Astrocyte of the cerebellum (primary cell): ENCODE measurements at regions not wholly inside any gene's neighbourhood (a gene's known extent, or its start where the extent isn't known, plus 50 kb on each side); places are given as distances from the start of the nearest gene placed in this dataset.

Experiments
- DNase-seq: peaks from one replicate; pipeline ENCODE4 v3.0.0-alpha.2; 2011; ENCODE audit warnings: low read depth
- H3K4me3 ChIP-seq: 2 replicates; pipeline ENCODE4 v1.5.1; 2011; ENCODE audit warnings: mild to moderate bottlenecking, low read depth, low read length, moderate library complexity
- in situ Hi-C: cut with HindIII; loops from 2 replicates; pipeline ENCODE4 v1.10.0; 2017; ENCODE audit warnings: low sequenced_read_pairs
- TF ChIP-seq, protein P1 (sequence below): IDR thresholded peaks from 2 replicates; pipeline ENCODE4 v1.5.1; 2012; ENCODE audit warnings: low read length, low read depth, moderate library complexity, mild to moderate bottlenecking; ENCODE audit errors: missing control alignments

DNA sequence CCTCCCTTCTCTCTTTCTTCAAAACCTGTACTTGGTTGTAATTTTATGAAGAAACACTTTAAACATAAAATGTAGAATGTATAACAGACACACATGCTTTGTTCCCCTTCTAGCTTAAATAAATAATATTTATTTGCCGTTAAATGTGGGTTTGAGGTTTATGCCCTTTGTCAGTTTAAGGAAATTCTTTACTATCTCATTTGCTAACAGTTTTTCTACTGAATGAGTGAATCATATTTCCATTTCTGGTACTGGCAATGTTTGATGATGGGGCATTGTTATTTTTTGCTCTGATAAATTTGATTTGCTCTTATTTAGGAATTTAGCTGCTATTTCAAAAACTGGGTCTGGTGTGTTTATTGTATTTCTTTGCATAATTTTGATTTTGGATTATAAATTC is 555.6 kb downstream of the CCDC85A start:
- no peak overlapping the region for H3K4me3 ChIP-seq
- TF ChIP-seq, protein P1, sequence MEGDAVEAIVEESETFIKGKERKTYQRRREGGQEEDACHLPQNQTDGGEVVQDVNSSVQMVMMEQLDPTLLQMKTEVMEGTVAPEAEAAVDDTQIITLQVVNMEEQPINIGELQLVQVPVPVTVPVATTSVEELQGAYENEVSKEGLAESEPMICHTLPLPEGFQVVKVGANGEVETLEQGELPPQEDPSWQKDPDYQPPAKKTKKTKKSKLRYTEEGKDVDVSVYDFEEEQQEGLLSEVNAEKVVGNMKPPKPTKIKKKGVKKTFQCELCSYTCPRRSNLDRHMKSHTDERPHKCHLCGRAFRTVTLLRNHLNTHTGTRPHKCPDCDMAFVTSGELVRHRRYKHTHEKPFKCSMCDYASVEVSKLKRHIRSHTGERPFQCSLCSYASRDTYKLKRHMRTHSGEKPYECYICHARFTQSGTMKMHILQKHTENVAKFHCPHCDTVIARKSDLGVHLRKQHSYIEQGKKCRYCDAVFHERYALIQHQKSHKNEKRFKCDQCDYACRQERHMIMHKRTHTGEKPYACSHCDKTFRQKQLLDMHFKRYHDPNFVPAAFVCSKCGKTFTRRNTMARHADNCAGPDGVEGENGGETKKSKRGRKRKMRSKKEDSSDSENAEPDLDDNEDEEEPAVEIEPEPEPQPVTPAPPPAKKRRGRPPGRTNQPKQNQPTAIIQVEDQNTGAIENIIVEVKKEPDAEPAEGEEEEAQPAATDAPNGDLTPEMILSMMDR, result no peak
- in situ Hi-C loops, result no loop called here
- no peak for DNase-seq

DNA sequence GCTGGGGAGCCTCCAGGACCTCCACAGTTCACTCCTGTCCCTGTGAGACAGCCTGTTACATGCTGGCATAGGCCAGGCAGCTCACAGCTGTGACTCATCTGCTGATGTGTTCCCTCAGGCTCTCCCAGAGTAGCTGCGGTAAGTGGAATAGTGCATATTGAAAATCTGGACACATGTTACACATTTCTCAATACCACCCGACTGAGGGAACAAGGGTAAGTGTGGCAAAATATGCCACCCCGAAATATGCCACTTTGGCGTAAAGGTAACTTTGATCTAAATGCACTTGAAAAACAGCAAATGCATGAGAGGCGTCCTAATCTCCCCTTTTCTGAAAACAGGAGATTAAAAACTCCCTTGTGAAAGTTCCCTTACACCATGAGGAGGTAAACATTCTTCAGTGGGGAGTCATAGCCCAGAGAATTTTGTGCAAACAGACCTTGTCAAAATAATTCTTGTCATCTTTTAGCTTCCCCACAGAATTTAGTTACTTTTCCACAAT is 557.9 kb downstream of the CCDC85A start:
- TF ChIP-seq, protein P1, result no peak
- peak; percentile 86 for DNase-seq
- no peak overlapping the region for H3K4me3 ChIP-seq
- in situ Hi-C loops, result no loop called here

DNA sequence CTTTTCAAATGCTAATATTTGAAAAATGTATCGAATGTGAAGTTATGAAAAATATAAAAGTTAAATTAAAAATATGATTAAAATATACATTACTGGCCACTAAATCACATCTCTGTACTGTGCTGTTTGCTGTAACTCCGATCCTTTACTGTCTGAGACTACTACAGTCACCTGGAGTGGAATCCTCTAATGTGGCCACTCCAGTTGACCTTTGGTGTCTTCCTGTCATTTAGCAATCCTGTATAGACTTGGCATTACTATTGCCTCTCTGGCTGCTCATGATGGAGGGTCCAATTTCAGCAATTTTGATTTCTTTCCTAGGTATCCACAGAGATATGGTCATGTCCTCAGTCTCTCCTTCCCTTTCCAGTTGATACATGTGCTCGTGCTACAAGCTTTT is 560.0 kb downstream of the CCDC85A start:
- in situ Hi-C loops, result no loop called here
- H3K4me3 ChIP-seq, result no peak overlapping the region
- TF ChIP-seq, protein P1, result no peak
- no peak for DNase-seq

DNA sequence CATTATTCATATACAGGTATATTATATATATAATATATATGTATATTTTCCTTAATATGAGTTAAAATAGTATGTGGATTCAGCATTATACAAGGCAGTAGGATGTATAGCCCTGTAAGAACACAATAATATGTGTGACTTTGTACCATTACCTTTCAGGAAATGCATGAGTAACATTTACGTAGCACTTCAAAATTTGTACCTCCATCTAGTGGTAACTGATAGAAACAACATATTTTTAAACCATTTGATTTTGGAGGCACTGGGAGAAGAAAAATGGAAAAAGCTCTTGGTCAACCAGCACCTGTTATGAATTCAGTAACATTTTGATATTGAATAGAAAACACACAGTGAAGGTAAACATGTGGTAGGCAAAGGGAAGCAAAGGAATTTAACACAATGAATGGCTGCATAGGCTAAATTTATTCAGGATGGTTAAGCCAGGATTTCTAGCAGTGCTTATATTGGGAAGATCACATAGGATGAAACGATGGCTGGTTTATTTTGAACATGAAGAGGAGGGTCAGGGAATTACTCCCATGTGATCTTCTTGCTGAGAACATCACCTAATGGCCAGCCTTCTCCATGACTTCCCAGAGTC is 565.5 kb downstream of the CCDC85A start:
- no peak for DNase-seq
- TF ChIP-seq, protein P1, result peak; percentile 23
- in situ Hi-C loops, result no loop called here

DNA sequence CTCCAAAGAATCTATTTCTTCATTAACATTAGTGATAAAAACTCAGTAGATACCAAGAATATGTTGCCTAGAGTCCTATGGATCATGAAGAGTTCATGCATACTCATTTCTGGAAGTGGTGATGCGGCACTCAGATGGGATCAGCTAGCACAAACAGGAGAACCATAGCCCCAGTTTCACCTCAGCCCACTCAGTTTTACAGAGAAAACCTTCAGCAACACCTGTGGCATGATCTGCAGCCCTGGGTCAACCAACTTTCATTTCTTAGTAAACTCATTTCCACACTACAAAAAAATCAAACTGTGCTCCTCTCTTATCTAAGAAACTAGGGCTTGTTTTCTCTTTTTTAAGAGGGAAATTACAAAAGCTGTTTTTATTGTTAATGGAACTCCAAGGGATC is 569.4 kb downstream of the CCDC85A start:
- DNase-seq, result no peak
- in situ Hi-C loops, result loop anchor here (25.0 kb wide), 1 partner anchor 566 kb away; the partner anchor contains the start of gene CCDC85A
- TF ChIP-seq, protein P1, result no peak
- H3K4me3 ChIP-seq, result no peak overlapping the region

More for the DNA sequence above, 565.5 kb downstream of the CCDC85A start:
- H3K4me3 ChIP-seq, result no peak overlapping the region

DNA sequence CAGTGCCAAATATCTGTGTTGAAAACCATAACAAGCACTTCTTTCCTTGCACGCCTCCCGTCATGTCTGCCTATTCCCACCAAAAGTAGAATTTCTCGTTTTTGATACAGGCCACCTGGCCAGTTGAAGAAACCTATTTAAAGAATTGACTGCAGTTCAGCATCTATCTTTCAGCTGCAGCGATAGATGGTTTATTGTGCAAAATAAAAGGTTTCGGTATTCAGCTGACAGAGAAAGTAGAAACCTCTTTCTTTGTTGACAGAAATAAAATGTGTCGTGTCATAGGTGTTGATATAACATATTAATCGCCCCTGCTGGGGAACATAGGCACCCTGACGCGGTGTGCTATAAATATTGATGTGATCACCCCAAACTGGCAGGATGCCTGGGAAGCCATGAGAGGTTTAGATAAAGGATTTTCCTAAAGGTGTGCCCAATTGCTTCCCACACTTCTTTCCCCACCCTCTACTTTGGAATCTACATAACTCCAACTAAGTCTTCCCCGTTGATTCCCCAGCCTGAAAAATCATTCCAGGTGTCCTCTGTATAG is 570.4 kb downstream of the CCDC85A start:
- in situ Hi-C loops, result loop anchor here (25.0 kb wide), 1 partner anchor 567 kb away; the partner anchor contains the start of gene CCDC85A
- DNase-seq, result no peak
- TF ChIP-seq, protein P1, result no peak
- no peak overlapping the region for H3K4me3 ChIP-seq
